CD14-positive monocyte (primary cell): ENCODE measurements at regions not wholly inside any gene's neighbourhood (a gene's known extent, or its start where the extent isn't known, plus 50 kb on each side); places are given as distances from the start of the nearest gene placed in this dataset.

ENCODE experiments used
- DNase-seq, 3 donors: peaks; one replicate each; pipeline ENCODE4 v3.0.0-alpha.2; 2011 to 2022
- H2AFZ ChIP-seq: 2 replicates; pipeline ENCODE4 v1.6.0; 2012; ENCODE audit warnings: mild to moderate bottlenecking, low read depth, low read length, inconsistent platforms; ENCODE audit not compliant: insufficient read depth, poor library complexity, severe bottlenecking
- H3K27ac ChIP-seq, 2 donors: 1 replicate in 1 of 2; 2 replicates in 1 of 2; pipeline ENCODE4 v1.5.1; 2012 to 2013; ENCODE audit warnings: low read length in 2 of 2, control low read depth in 1 of 2, inconsistent platforms in 1 of 2, low read depth in 1 of 2, mild to moderate bottlenecking in 1 of 2
- H3K27me3 ChIP-seq, 2 donors: one replicate each; pipeline versions ENCODE4 v1.6.0 to v1.6.1; 2011 to 2013; ENCODE audit warnings: low read length in 2 of 2; ENCODE audit not compliant: control insufficient read depth in 2 of 2, insufficient read depth in 2 of 2
- H3K36me3 ChIP-seq, 2 donors: replicated peaks in 1 of 2; 1 replicate in 1 of 2; 2 replicates in 1 of 2; pipeline versions ENCODE4 v1.5.1 to v1.6.1; 2012 to 2013; ENCODE audit warnings: low read length in 2 of 2, control low read depth in 1 of 2, inconsistent platforms in 1 of 2, mild to moderate bottlenecking in 1 of 2; ENCODE audit not compliant: insufficient read depth in 2 of 2, control insufficient read depth in 1 of 2
- H3K4me1 ChIP-seq, 2 donors: 1 replicate in 1 of 2; 2 replicates in 1 of 2; pipeline versions ENCODE4 v1.5.1 to v1.6.1; 2012 to 2013; ENCODE audit warnings: low read length in 2 of 2, control low read depth in 1 of 2, inconsistent platforms in 1 of 2, mild to moderate bottlenecking in 1 of 2, moderate library complexity in 1 of 2; ENCODE audit not compliant: insufficient read depth in 2 of 2, control insufficient read depth in 1 of 2
- H3K4me2 ChIP-seq: replicated peaks from 2 replicates; pipeline ENCODE3; 2012; ENCODE audit warnings: low read length, moderate library complexity, mild to moderate bottlenecking; ENCODE audit not compliant: poor library complexity, severe bottlenecking; ENCODE audit errors: extremely low read depth
- H3K4me3 ChIP-seq, 3 experiments: fragments of 200-600 bp in 1 of 3; sonication (generic) in 1 of 3; replicated peaks in 1 of 3; 1 replicate in 2 of 3; 2 replicates in 1 of 3; pipeline ENCODE4 v1.5.1; 2011 to 2013; ENCODE audit warnings: low read length in 3 of 3, mild to moderate bottlenecking in 3 of 3, control low read depth in 2 of 3, low read depth in 2 of 3, inconsistent platforms in 1 of 3, moderate library complexity in 1 of 3
- H3K79me2 ChIP-seq: 2 replicates; pipeline ENCODE4 v1.6.0; 2012; ENCODE audit warnings: mild to moderate bottlenecking, control low read depth, inconsistent platforms, low read length, moderate library complexity; ENCODE audit not compliant: insufficient read depth
- H3K9ac ChIP-seq: 2 replicates; pipeline ENCODE4 v1.6.0; 2017; ENCODE audit warnings: low read length, mild to moderate bottlenecking; ENCODE audit not compliant: insufficient read depth, poor library complexity, severe bottlenecking
- H3K9me3 ChIP-seq, 2 donors: replicated peaks in 1 of 2; 1 replicate in 1 of 2; 2 replicates in 1 of 2; pipeline versions ENCODE4 v1.5.1 to v1.6.1; 2012 to 2013; ENCODE audit warnings: low read length in 2 of 2, control low read depth in 1 of 2; ENCODE audit not compliant: control insufficient read depth in 1 of 2, insufficient read depth in 1 of 2
- H4K20me1 ChIP-seq: 2 replicates; pipeline ENCODE4 v1.6.0; 2012; ENCODE audit warnings: mild to moderate bottlenecking, low read length, control low read depth, moderate library complexity; ENCODE audit not compliant: insufficient read depth
- H3K27ac Mint-ChIP-seq, 7 donors: one replicate each; pipeline ENCODE4 v1.8.0; 2020; ENCODE audit warnings: mild to moderate bottlenecking in 7 of 7, mixed read lengths in 7 of 7, moderate library complexity in 6 of 7, inconsistent platforms in 2 of 7
- H3K27me3 Mint-ChIP-seq, 3 donors: one replicate each; pipeline ENCODE4 v1.8.0; 2021 to 2022; ENCODE audit warnings: low read depth in 3 of 3, mild to moderate bottlenecking in 3 of 3, mixed read lengths in 3 of 3, moderate library complexity in 3 of 3, inconsistent platforms in 1 of 3
- H3K36me3 Mint-ChIP-seq, 2 donors: one replicate each; pipeline ENCODE4 v1.8.0; 2020; ENCODE audit warnings: mixed read lengths in 2 of 2, inconsistent platforms in 1 of 2, mild to moderate bottlenecking in 1 of 2
- H3K4me1 Mint-ChIP-seq: one replicate; pipeline ENCODE4 v1.8.0; 2020; ENCODE audit warnings: mild to moderate bottlenecking, mixed read lengths
- H3K4me3 Mint-ChIP-seq, 2 donors: one replicate each; pipeline ENCODE4 v1.8.0; 2020; ENCODE audit warnings: mild to moderate bottlenecking in 2 of 2, mixed read lengths in 2 of 2, moderate library complexity in 1 of 2
- H3K9me3 Mint-ChIP-seq, 7 donors: one replicate each; pipeline ENCODE4 v1.8.0; 2020 to 2022; ENCODE audit warnings: mixed read lengths in 7 of 7, mild to moderate bottlenecking in 6 of 7, moderate library complexity in 6 of 7, inconsistent platforms in 2 of 7
- CTCF ChIP-seq: fragments of 200-600 bp; IDR thresholded peaks from one replicate; pipeline ENCODE4 v1.8.0; 2022; ENCODE audit warnings: antibody characterized with exemption, mild to moderate bottlenecking
- WGBS: methylation state at CpG from one replicate; pipeline ENCODE4 v1.1.5; 2013; ENCODE audit warnings: missing lambda C conversion rate; ENCODE audit not compliant: insufficient coverage; 5-methylcytosine and 5-hydroxymethylcytosine counted together
- intact Hi-C, 2 donors: fragments of 100-400 bp; cut with micrococcal nuclease; formaldehyde crosslinking; loops; one replicate each; pipeline versions ENCODE4 v1.15.0 to v1.15.1; 2023

- H3K4me2 ChIP-seq = no peak overlapping the region
- no peak overlapping the region for H3K27ac Mint-ChIP-seq
- no peak overlapping the region for H3K4me3 Mint-ChIP-seq
- 67% methylated on average over 1 of the region's 1 CpG for WGBS
- H3K27me3 ChIP-seq = no peaks in the 10 kb centered on the region
- peaks cover 0 to 3% of the 10 kb centered on the region in 2 donors for H3K9me3 ChIP-seq
- H2AFZ ChIP-seq = no peak overlapping the region
- DNase-seq = no peak
- H3K9me3 Mint-ChIP-seq = peaks cover 0 to 5% (median 2%) of the 10 kb centered on the region in 7 donors
- no peaks in the 10 kb centered on the region for H3K36me3 ChIP-seq
- H3K36me3 Mint-ChIP-seq = no peaks in the 10 kb centered on the region
- H3K4me1 Mint-ChIP-seq = no peaks in the 10 kb centered on the region
- no peak overlapping the region for H3K9ac ChIP-seq
- intact Hi-C loops = loop anchor here in 1 of 2 donors (2.0 kb wide), 1 partner anchor 29 kb away; no protein-coding TSS in a partner anchor
- no peaks in the 10 kb centered on the region for H3K27me3 Mint-ChIP-seq
- no peaks in the 10 kb centered on the region for H4K20me1 ChIP-seq
- no peak overlapping the region for H3K4me3 ChIP-seq
- H3K27ac ChIP-seq = no peak overlapping the region
- no peaks in the 10 kb centered on the region for H3K79me2 ChIP-seq
- no peak for TF ChIP-seq CTCF
- H3K4me1 ChIP-seq = no peaks in the 10 kb centered on the region
These were observed 606.8 kb downstream of the TOX3 start for GRCh38 chr16:51940183-51940582.

- no peak overlapping the region for H3K4me3 Mint-ChIP-seq
- TF ChIP-seq CTCF = no peak
- H3K9me3 ChIP-seq = peaks cover 0 to 3% of the 10 kb centered on the region in 2 donors
- intact Hi-C loops = loop anchor here in 1 of 2 donors (10.0 kb wide), 1 partner anchor 65 kb away; no protein-coding TSS in a partner anchor
- H3K4me3 ChIP-seq = no peak overlapping the region
- H3K27ac Mint-ChIP-seq = no peak overlapping the region
- no peaks in the 10 kb centered on the region for H3K27me3 ChIP-seq
- H3K4me1 ChIP-seq = no peaks in the 10 kb centered on the region
- 13% methylated on average over 1 of the region's 7 CpGs for WGBS
- H3K79me2 ChIP-seq = no peaks in the 10 kb centered on the region
- DNase-seq = no peak
- no peak overlapping the region for H2AFZ ChIP-seq
- H3K27ac ChIP-seq = no peak overlapping the region
- H3K36me3 ChIP-seq = no peaks in the 10 kb centered on the region
- no peaks in the 10 kb centered on the region for H4K20me1 ChIP-seq
- H3K36me3 Mint-ChIP-seq = no peaks in the 10 kb centered on the region
- no peak overlapping the region for H3K4me2 ChIP-seq
- H3K9ac ChIP-seq = no peak overlapping the region
- no peaks in the 10 kb centered on the region for H3K4me1 Mint-ChIP-seq
- no peaks in the 10 kb centered on the region for H3K27me3 Mint-ChIP-seq
- peaks cover 0 to 5% (median 2%) of the 10 kb centered on the region in 7 donors for H3K9me3 Mint-ChIP-seq
These were observed 607.5 kb downstream of the TOX3 start for GRCh38 chr16:51939378-51939871.
